Putamen (tissue), 1 donor: ENCODE measurements at regions not wholly inside any gene's neighbourhood (a gene's known extent, or its start where the extent isn't known, plus 50 kb on each side); places are given as distances from the start of the nearest gene placed in this dataset.
"Not testable (repeated sequence)": the region's sequence is repeated elsewhere in the genome, so short reads cannot be mapped to it uniquely, and the experiment has no call there.

Experiments used
- DNase-seq: peaks from one replicate; pipeline ENCODE4 v3.0.0-alpha.2; 2016; ENCODE audit warnings: low spot score

DNA sequence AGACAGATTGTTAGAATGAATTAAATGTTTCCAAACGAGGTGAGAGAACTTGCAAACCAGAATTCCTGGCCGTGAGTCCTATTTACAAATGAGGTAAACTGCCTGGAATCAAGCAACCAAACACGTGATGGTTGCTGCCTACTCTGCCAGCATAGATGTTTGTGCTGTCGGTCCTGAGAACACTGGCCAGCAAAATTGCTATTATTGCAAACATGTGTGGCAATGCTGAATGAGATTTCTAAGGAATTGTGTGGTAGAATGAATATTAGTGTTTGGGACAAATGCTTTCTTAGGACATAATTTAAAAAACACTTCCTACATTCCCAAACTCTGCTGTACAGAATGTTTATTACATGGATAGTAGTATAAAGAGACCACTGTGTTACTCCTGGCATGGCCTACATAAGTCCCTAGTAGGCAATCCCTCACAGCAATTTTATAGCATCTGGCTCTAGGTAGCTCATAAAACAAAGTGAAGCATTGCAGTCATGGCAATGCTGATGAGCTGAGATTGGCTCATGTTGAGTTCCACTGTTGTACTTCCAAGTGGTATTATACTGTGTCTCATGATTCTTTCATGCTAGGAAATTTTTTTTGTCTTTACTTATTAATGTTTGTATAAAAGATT lies 605.2 kb upstream of the EPHA5 start:
- DNase-seq, result no peak

GRCh38 chr4:66273110-66273509 lies 602.8 kb upstream of the EPHA5 start:
- DNase-seq, result no peak

GRCh38 chr4:66270356-66270755 lies 600.1 kb upstream of the EPHA5 start:
- DNase-seq, result not testable (repeated sequence)

DNA sequence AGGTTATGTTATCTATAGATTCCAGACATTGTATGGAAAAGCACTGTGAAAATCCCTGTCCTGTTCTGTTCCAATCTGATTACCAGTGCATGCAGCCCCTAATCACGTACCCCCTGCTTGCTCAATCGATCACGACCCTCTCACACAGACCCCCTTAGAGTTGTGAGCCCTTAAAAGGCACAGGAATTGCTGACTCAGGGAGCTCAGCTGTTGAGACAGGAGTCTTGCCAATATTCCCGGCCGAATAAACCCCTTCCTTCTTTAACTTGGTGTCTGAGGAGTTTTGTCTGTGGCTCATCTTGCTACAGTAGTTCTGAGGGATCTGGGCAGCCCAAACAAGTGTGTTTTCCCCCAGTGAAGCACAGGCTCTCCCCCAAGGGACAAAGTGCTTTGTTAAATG lies 596.3 kb upstream of the EPHA5 start:
- DNase-seq, result not testable (repeated sequence)

- DNase-seq, result no peak
These were observed 595.7 kb upstream of the EPHA5 start for GRCh38 chr4:66266035-66266434.

- DNase-seq, result no peak
These were observed 582.0 kb upstream of the EPHA5 start for GRCh38 chr4:66252291-66252690.

- DNase-seq, result no peak
These were observed 576.4 kb upstream of the EPHA5 start for GRCh38 chr4:66246643-66247042.

DNA sequence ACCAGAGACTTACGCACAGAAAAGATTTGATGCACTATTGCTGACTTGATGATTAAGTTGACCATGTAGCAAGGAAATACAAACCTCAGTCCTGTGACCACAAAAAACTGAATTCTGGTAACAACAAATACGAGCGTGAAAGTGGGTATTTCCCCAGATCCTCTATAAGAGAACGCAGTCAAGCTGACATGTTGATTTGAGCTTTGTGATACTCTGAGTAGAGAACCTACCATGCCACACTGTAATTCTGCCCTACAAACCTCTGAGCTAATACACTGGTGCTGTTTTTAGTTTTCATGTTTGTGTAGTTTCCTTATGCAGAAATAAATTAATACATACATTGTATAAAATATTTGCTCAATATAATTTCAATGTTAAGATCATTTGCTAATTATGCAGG lies 565.6 kb upstream of the EPHA5 start:
- DNase-seq, result no peak

- no peak for DNase-seq
These were observed 559.6 kb upstream of the EPHA5 start for GRCh38 chr4:66229885-66230284.

GRCh38 chr4:66225539-66225938 lies 555.2 kb upstream of the EPHA5 start:
- DNase-seq, result no peak

GRCh38 chr4:66223068-66223703 lies 552.9 kb upstream of the EPHA5 start:
- no peak for DNase-seq

DNA sequence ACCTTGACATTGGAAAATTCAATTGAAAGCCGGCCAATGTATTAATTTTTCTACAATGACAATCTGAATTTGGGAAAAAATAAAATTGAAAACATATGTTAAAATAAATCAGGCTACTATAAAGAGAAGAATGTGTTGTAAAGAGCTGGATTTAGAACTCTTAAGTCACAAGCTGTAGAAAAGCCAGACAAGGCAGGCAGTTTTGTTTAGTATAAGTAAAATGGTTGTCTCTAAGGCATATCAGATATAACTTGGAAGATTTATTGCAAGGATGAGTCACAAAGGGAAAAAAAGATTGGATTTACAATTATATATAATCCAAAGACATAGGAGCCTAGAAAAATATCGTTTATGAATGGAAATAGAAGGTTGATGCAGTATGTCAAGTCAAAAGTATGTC lies 549.1 kb upstream of the EPHA5 start:
- no peak for DNase-seq

DNA sequence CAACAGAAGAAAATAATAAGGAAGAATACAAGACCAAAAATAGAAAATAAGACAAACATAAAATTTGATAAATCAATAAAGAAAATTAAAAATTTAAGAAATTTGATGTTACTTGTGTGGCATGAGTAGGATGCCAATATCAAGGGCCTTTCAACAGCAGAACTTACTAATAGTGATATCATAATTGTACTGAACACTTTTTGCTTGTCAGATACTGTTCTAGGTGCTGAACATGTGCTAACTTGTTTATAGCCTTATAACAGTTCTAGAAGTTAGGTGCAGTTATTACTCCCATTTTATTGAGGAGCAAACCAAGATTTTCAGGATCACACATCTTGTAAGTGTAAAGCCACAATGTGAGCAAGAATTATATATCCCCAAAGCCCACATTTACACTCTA lies 546.0 kb upstream of the EPHA5 start:
- no peak for DNase-seq

GRCh38 chr4:66212489-66212888 lies 542.2 kb upstream of the EPHA5 start:
- no peak for DNase-seq

DNA sequence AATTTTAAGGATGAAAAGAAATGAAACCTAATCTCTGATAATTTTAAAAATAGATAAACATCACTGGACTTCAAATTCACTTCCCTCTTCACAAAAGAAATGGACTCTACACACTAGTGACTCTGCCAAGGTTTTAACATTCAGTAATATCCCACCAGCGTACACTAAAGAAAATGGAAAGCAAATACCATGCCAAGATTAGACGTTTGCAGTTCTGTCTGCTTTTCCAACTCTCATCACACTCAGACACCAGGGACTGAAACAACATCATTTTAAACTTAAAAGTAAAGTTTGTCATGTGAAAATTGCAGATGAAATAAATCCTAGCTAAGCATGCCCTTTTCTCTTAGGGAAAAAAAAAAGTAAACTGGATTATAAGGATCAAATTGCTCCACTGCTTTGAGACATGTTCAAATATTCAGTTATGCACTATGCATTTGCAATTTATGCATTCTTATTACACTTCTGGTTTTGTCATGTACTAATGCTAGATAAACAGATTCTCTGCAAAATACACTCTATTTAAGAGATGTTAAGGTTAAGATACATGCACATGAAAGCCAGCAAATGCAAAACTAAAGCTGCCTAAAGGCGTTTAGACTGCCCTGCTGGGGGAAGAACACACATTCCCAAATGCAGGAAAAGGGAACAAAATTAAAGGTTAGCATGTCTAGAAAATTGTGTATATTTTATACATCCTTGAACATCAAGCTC lies 534.4 kb upstream of the EPHA5 start:
- no peak for DNase-seq

GRCh38 chr4:66202870-66203269 lies 532.6 kb upstream of the EPHA5 start:
- DNase-seq, result no peak

- no peak for DNase-seq
These were observed 527.2 kb upstream of the EPHA5 start for GRCh38 chr4:66197451-66197850.

GRCh38 chr4:66193487-66193886 lies 523.2 kb upstream of the EPHA5 start:
- no peak for DNase-seq

DNA sequence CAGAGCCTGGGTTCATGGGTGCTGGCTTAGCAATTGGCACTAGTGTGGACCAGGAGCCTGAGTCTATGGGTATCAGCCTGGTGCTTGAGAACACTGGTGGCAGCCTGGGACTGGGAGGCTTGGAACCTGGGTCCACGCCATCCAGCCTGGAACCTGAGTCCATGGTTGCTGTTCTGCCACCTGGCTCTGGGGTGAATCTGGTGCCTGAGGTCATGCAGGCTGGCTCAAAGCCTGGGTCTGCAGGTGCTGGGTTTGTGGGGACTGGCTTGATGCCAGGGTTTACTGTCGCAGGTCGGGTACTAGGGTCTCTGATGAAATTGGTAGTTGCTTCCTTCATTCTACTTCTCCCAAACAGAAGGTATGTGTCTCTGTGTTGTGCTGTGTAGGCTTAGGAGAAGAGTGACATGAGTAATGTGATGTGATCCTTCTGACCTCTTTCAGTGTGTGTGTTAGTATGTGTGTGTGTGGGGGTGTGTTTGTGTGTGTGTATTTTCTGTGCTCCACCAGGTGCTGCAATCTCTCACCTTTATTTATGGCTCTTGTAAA lies 517.0 kb upstream of the EPHA5 start:
- no peak for DNase-seq

DNA sequence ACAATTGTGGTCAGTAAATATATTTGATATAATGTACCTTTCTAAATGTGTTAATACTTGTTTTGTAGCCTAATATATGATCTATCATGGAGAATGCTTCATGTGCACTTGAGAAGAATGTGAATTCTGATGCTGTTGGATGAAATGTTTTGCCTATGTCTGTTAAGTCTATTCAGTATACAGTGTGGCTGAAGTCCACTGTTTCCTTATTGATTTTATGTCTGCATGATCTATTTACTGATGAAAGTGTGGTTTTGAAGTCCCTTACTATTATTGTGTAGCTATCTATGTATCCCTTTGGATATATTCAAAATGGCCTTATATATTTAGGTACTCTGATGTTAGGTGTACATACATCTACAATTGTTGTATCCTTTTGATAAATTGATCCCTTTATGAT lies 515.8 kb upstream of the EPHA5 start:
- no peak for DNase-seq

GRCh38 chr4:66182636-66183035 lies 512.3 kb upstream of the EPHA5 start:
- DNase-seq, result no peak

- DNase-seq, result no peak
These were observed 508.6 kb upstream of the EPHA5 start for GRCh38 chr4:66178906-66179305.

DNA sequence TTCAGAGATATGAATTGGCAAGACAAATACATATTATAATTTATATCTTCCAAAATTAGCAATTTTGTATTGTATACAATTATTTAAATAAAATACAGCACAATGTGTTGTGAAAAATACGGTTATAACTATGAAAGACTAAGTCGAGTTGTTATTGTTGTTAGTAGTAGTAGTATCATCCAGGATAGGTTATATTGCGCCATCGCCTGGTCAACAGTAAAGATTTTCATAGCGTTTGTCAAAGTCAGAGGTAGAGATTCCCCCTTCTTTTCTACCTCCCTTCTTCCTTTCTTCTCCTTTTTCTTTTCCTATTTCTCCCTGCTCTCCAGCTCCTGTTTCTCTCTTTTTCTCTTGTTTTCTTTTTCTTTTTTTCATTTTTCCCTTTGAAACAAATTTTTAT lies 499.1 kb upstream of the EPHA5 start:
- no peak for DNase-seq
